Erythroblast (primary cell): ENCODE measurements at regions not wholly inside any gene's neighbourhood (a gene's known extent, or its start where the extent isn't known, plus 50 kb on each side); places are given as distances from the start of the nearest gene placed in this dataset.

ENCODE experiments used
- GATA1 ChIP-seq: IDR thresholded peaks from 2 replicates; pipeline ENCODE4 v1.6.1; 2011; ENCODE audit warnings: low read depth, mild to moderate bottlenecking, control low read depth, low read length, moderate library complexity
- POLR2A ChIP-seq: IDR thresholded peaks from 2 replicates; pipeline ENCODE4 v1.6.1; 2011; ENCODE audit warnings: mild to moderate bottlenecking, low read length

GRCh38 chr9:119094086-119094485 lies 275.1 kb downstream of the BRINP1 start:
- TF ChIP-seq POLR2A (no peak), GATA1 (no peak)
